ENCODE measurements at regions not wholly inside any gene's neighbourhood (a gene's known extent, or its start where the extent isn't known, plus 50 kb on each side); places are given as distances from the start of the nearest gene placed in this dataset.

GRCh38 chr3:195012571-195012970 is 258.4 kb downstream of the XXYLT1 start:
- TF ChIP-seq EP300 (IDR thresholded peaks at IDR 0.05; ENCODE audit: borderline replicate concordance): no peak
- TF ChIP-seq USF1 (IDR thresholded peaks at IDR 0.05): no peak
- no peak for TF ChIP-seq YY1 (IDR thresholded peaks at IDR 0.05; ENCODE audit: low read depth)
- TF ChIP-seq CREB1 (IDR thresholded peaks at IDR 0.05; ENCODE audit: low read depth): no peak
- TF ChIP-seq ZBTB7A (IDR thresholded peaks at IDR 0.05; ENCODE audit: low read depth): no peak

- TF ChIP-seq NFIC (IDR thresholded peaks at IDR 0.05): no peak
Observed at GRCh38 chr3:195013411-195014361, 257.3 kb downstream of the XXYLT1 start.

- TF ChIP-seq TEAD4 (IDR thresholded peaks at IDR 0.05): no peak
- no peak for TF ChIP-seq EP300 (IDR thresholded peaks at IDR 0.05; ENCODE audit: borderline replicate concordance)
- no peak for TF ChIP-seq EGR1 (IDR thresholded peaks at IDR 0.05)
- no peak for TF ChIP-seq CEBPB (IDR thresholded peaks at IDR 0.05)
- no peak for TF ChIP-seq TAF1 (IDR thresholded peaks at IDR 0.05; ENCODE audit: low read depth)
- no peak for TF ChIP-seq REST (IDR thresholded peaks at IDR 0.05; ENCODE audit: low read depth)
- TF ChIP-seq RAD21 (IDR thresholded peaks at IDR 0.05; ENCODE audit: low read depth): no peak
- TF ChIP-seq TCF12 (IDR thresholded peaks at IDR 0.05; ENCODE audit: low read depth): no peak
- no peak for TF ChIP-seq NFIC (IDR thresholded peaks at IDR 0.05)
- TF ChIP-seq FOXM1 (IDR thresholded peaks at IDR 0.05; ENCODE audit: borderline replicate concordance, low read depth): no peak
- no peak for TF ChIP-seq ZBTB7A (IDR thresholded peaks at IDR 0.05; ENCODE audit: low read depth)
- no peak for TF ChIP-seq CREB1 (IDR thresholded peaks at IDR 0.05; ENCODE audit: low read depth)
- TF ChIP-seq USF1 (IDR thresholded peaks at IDR 0.05): no peak
- TF ChIP-seq YY1 (IDR thresholded peaks at IDR 0.05; ENCODE audit: low read depth): no peak
- TF ChIP-seq MAX (IDR thresholded peaks at IDR 0.05): no peak
Observed at GRCh38 chr3:195015021-195015420, 255.9 kb downstream of the XXYLT1 start.

GRCh38 chr3:195017151-195017550 is 253.8 kb downstream of the XXYLT1 start:
- TF ChIP-seq EGR1 (IDR thresholded peaks at IDR 0.05) (no peak), REST (IDR thresholded peaks at IDR 0.05; ENCODE audit: low read depth) (no peak)
